ENCODE measurements at regions not wholly inside any gene's neighbourhood (a gene's known extent, or its start where the extent isn't known, plus 50 kb on each side); places are given as distances from the start of the nearest gene placed in this dataset.

- H3K36me3 Mint-ChIP-seq (ENCODE audit: low read depth), result peaks cover 2% of the 10 kb centered on the region
- no peak overlapping the region for H3K27ac Mint-ChIP-seq
These were observed 253.8 kb downstream of the LY86 start for GRCh38 chr6:6842291-6842690.

GRCh38 chr6:6843057-6843627, 254.6 kb downstream of the LY86 start:
- peaks cover 5% of the 10 kb centered on the region for H3K4me1 Mint-ChIP-seq
- H3K9me3 ChIP-seq (ENCODE audit: control insufficient read depth, low read length, poor library complexity, severe bottlenecking), result no peaks in the 10 kb centered on the region
- no peak overlapping the region for H3K4me3 Mint-ChIP-seq
- H3K27me3 Mint-ChIP-seq, result peaks cover 30% of the 10 kb centered on the region
- ATAC-seq, result no peak
- DNase-seq, result no peak
- peaks cover 2% of the 10 kb centered on the region for H3K36me3 Mint-ChIP-seq (ENCODE audit: low read depth)
- H3K27ac Mint-ChIP-seq, result no peak overlapping the region

More at GRCh38 chr6:6842291-6842690, 253.8 kb downstream of the LY86 start:
- H3K4me1 Mint-ChIP-seq, result peaks cover 5% of the 10 kb centered on the region
- no peak overlapping the region for H3K4me3 Mint-ChIP-seq
- no peak for ATAC-seq
- H3K9me3 ChIP-seq (ENCODE audit: control insufficient read depth, low read length, poor library complexity, severe bottlenecking), result no peaks in the 10 kb centered on the region
- H3K27me3 Mint-ChIP-seq, result peaks cover 35% of the 10 kb centered on the region
- no peak for DNase-seq

GRCh38 chr6:6843777-6844176, 255.3 kb downstream of the LY86 start:
- Mint-ChIP-seq H3K27me3 (peaks cover 30% of the 10 kb centered on the region), H3K4me3 (no peak overlapping the region), H3K36me3 (ENCODE audit: low read depth) (peaks cover 2% of the 10 kb centered on the region), H3K4me1 (peaks cover 5% of the 10 kb centered on the region), H3K27ac (no peak overlapping the region)
- no peaks in the 10 kb centered on the region for H3K9me3 ChIP-seq (ENCODE audit: control insufficient read depth, low read length, poor library complexity, severe bottlenecking)
- ATAC-seq (no peak), DNase-seq (no peak)

GRCh38 chr6:6844530-6844929, 256.0 kb downstream of the LY86 start:
- no peak for ATAC-seq
- Mint-ChIP-seq H3K4me3 (no peak overlapping the region), H3K4me1 (peaks cover 5% of the 10 kb centered on the region)

GRCh38 chr6:6845603-6846002, 257.1 kb downstream of the LY86 start:
- Mint-ChIP-seq H3K4me3 (no peak overlapping the region), H3K36me3 (ENCODE audit: low read depth) (peaks cover 4% of the 10 kb centered on the region), H3K27me3 (peaks cover 25% of the 10 kb centered on the region), H3K4me1 (peaks cover 3% of the 10 kb centered on the region), H3K27ac (no peak overlapping the region)
- no peaks in the 10 kb centered on the region for H3K9me3 ChIP-seq (ENCODE audit: control insufficient read depth, low read length, poor library complexity, severe bottlenecking)
- ATAC-seq (no peak), DNase-seq (no peak)

More at GRCh38 chr6:6844530-6844929, 256.0 kb downstream of the LY86 start:
- peaks cover 31% of the 10 kb centered on the region for H3K27me3 Mint-ChIP-seq
- H3K9me3 ChIP-seq (ENCODE audit: control insufficient read depth, low read length, poor library complexity, severe bottlenecking), result no peaks in the 10 kb centered on the region
- H3K27ac Mint-ChIP-seq, result no peak overlapping the region
- DNase-seq, result no peak
- peaks cover 2% of the 10 kb centered on the region for H3K36me3 Mint-ChIP-seq (ENCODE audit: low read depth)

GRCh38 chr6:6847591-6847990, 259.1 kb downstream of the LY86 start:
- no peaks in the 10 kb centered on the region for H3K9me3 ChIP-seq (ENCODE audit: control insufficient read depth, low read length, poor library complexity, severe bottlenecking)
- H3K27me3 Mint-ChIP-seq, result peaks cover 20% of the 10 kb centered on the region
- no peak overlapping the region for H3K27ac Mint-ChIP-seq
- ATAC-seq (no peak), DNase-seq (no peak)
- no peak overlapping the region for H3K4me3 Mint-ChIP-seq
- peaks cover 2% of the 10 kb centered on the region for H3K36me3 Mint-ChIP-seq (ENCODE audit: low read depth)
- no peaks in the 10 kb centered on the region for H3K4me1 Mint-ChIP-seq

- no peaks in the 10 kb centered on the region for H3K9me3 ChIP-seq (ENCODE audit: control insufficient read depth, low read length, poor library complexity, severe bottlenecking)
- H3K36me3 Mint-ChIP-seq (ENCODE audit: low read depth), result peaks cover 2% of the 10 kb centered on the region
- peaks cover 4% of the 10 kb centered on the region for H3K4me1 Mint-ChIP-seq
- H3K4me3 Mint-ChIP-seq, result no peak overlapping the region
- DNase-seq (no peak), ATAC-seq (no peak)
- H3K27ac Mint-ChIP-seq, result no peak overlapping the region
- peaks cover 11% of the 10 kb centered on the region for H3K27me3 Mint-ChIP-seq
These were observed 256.5 kb upstream of the RREB1 start for GRCh38 chr6:6851059-6851948.

GRCh38 chr6:6851949-6852261, 255.9 kb upstream of the RREB1 start:
- Mint-ChIP-seq H3K4me3 (no peak overlapping the region), H3K4me1 (peaks cover 10% of the 10 kb centered on the region), H3K27me3 (peaks cover 11% of the 10 kb centered on the region), H3K36me3 (ENCODE audit: low read depth) (peaks cover 2% of the 10 kb centered on the region), H3K27ac (no peak overlapping the region)
- no peaks in the 10 kb centered on the region for H3K9me3 ChIP-seq (ENCODE audit: control insufficient read depth, low read length, poor library complexity, severe bottlenecking)
- no peak for DNase-seq
- no peak for ATAC-seq

- H3K4me3 Mint-ChIP-seq, result peak overlapping the region; percentile 73
- peaks cover 11% of the 10 kb centered on the region for H3K27me3 Mint-ChIP-seq
- peaks cover 10% of the 10 kb centered on the region for H3K4me1 Mint-ChIP-seq
- H3K36me3 Mint-ChIP-seq (ENCODE audit: low read depth), result no peaks in the 10 kb centered on the region
- ATAC-seq (peak; percentile 84), DNase-seq (no peak)
- H3K27ac Mint-ChIP-seq, result peak overlapping the region; percentile 37
- no peaks in the 10 kb centered on the region for H3K9me3 ChIP-seq (ENCODE audit: control insufficient read depth, low read length, poor library complexity, severe bottlenecking)
These were observed 250.9 kb upstream of the RREB1 start for GRCh38 chr6:6856538-6857523.

GRCh38 chr6:6857528-6857927, 250.2 kb upstream of the RREB1 start:
- H3K36me3 Mint-ChIP-seq (ENCODE audit: low read depth), result no peaks in the 10 kb centered on the region
- peak overlapping the region; percentile 37 for H3K27ac Mint-ChIP-seq
- H3K9me3 ChIP-seq (ENCODE audit: control insufficient read depth, low read length, poor library complexity, severe bottlenecking), result no peaks in the 10 kb centered on the region
- ATAC-seq (no peak), DNase-seq (no peak)
- H3K4me3 Mint-ChIP-seq, result no peak overlapping the region
- H3K27me3 Mint-ChIP-seq, result peaks cover 12% of the 10 kb centered on the region
- peaks cover 10% of the 10 kb centered on the region for H3K4me1 Mint-ChIP-seq

- Mint-ChIP-seq H3K4me1 (peaks cover 10% of the 10 kb centered on the region), H3K27ac (no peak overlapping the region), H3K27me3 (peaks cover 17% of the 10 kb centered on the region), H3K4me3 (no peak overlapping the region), H3K36me3 (ENCODE audit: low read depth) (no peaks in the 10 kb centered on the region)
- no peaks in the 10 kb centered on the region for H3K9me3 ChIP-seq (ENCODE audit: control insufficient read depth, low read length, poor library complexity, severe bottlenecking)
- DNase-seq, result no peak
- no peak for ATAC-seq
These were observed 249.2 kb upstream of the RREB1 start for GRCh38 chr6:6858533-6858982.

- H3K4me1 Mint-ChIP-seq, result peaks cover 10% of the 10 kb centered on the region
- no peaks in the 10 kb centered on the region for H3K9me3 ChIP-seq (ENCODE audit: control insufficient read depth, low read length, poor library complexity, severe bottlenecking)
- no peak for ATAC-seq
- DNase-seq, result no peak
- H3K27ac Mint-ChIP-seq, result no peak overlapping the region
- H3K36me3 Mint-ChIP-seq (ENCODE audit: low read depth), result no peaks in the 10 kb centered on the region
- H3K4me3 Mint-ChIP-seq, result no peak overlapping the region
- peaks cover 22% of the 10 kb centered on the region for H3K27me3 Mint-ChIP-seq
These were observed 248.7 kb upstream of the RREB1 start for GRCh38 chr6:6859105-6859504.

GRCh38 chr6:6859722-6860121, 248.0 kb upstream of the RREB1 start:
- Mint-ChIP-seq H3K4me1 (peaks cover 10% of the 10 kb centered on the region), H3K36me3 (ENCODE audit: low read depth) (no peaks in the 10 kb centered on the region), H3K27me3 (peaks cover 25% of the 10 kb centered on the region), H3K4me3 (no peak overlapping the region), H3K27ac (no peak overlapping the region)
- no peak for DNase-seq
- H3K9me3 ChIP-seq (ENCODE audit: control insufficient read depth, low read length, poor library complexity, severe bottlenecking), result no peaks in the 10 kb centered on the region
- no peak for ATAC-seq

Measured in T-helper 17 cell (primary cell).